H1 (cell line): ENCODE measurements at regions not wholly inside any gene's neighbourhood (a gene's known extent, or its start where the extent isn't known, plus 50 kb on each side); places are given as distances from the start of the nearest gene placed in this dataset.

Experiments
- CREB1 ChIP-seq: IDR thresholded peaks from 2 replicates; pipeline ENCODE4 v1.6.1; 2012; ENCODE audit warnings: inconsistent platforms
- EGR1 ChIP-seq: IDR thresholded peaks from 2 replicates; pipeline ENCODE4 v1.6.1; 2011; ENCODE audit warnings: low read depth, low read length, borderline replicate concordance
- PHF8 ChIP-seq: fragments of 200-600 bp; sonication (generic); conservative IDR thresholded peaks from 2 replicates; pipeline ENCODE4 v1.7.1; 2012; ENCODE audit warnings: low read depth, mild to moderate bottlenecking, inconsistent platforms, low read length, moderate library complexity
- SAP30 ChIP-seq: fragments of 300-600 bp; sonication (generic); IDR thresholded peaks from 2 replicates; pipeline ENCODE4 v1.7.1; 2012; ENCODE audit warnings: low read length, moderate library complexity, mild to moderate bottlenecking, inconsistent platforms; ENCODE audit not compliant: insufficient read depth, insufficient replicate concordance

- no peak for TF ChIP-seq EGR1
- no peak for TF ChIP-seq SAP30
- TF ChIP-seq PHF8, result no peak
- TF ChIP-seq CREB1, result no peak
These were observed 276.2 kb upstream of the TANK start (continued) for GRCh38 chr2:160884056-160884455.
